Stomach (tissue), 4 donors: ENCODE measurements at regions not wholly inside any gene's neighbourhood (a gene's known extent, or its start where the extent isn't known, plus 50 kb on each side); places are given as distances from the start of the nearest gene placed in this dataset.

Source experiments
- CTCF ChIP-seq, 7 experiments: fragments of 450-650 bp in 4 of 7; fragments of 200-600 bp in 3 of 7; sonication (generic) in 3 of 7; IDR thresholded peaks; one replicate each; pipeline ENCODE4 v1.5.1; 2016 to 2019; ENCODE audit warnings: antibody characterized with exemption in 7 of 7, control low read depth in 2 of 7, mild to moderate bottlenecking in 1 of 7
- POLR2A ChIP-seq, 4 donors: fragments of 450-650 bp; IDR thresholded peaks; one replicate each; pipeline ENCODE4 v1.6.1; 2016; ENCODE audit warnings: antibody characterized with exemption in 4 of 4, control low read depth in 2 of 4, mild to moderate bottlenecking in 1 of 4, moderate library complexity in 1 of 4
- POLR2AphosphoS5 ChIP-seq, 3 donors: sonication (generic); formaldehyde crosslinking; IDR thresholded peaks; one replicate each; pipeline ENCODE4 v1.6.1; 2016; ENCODE audit warnings: antibody characterized with exemption in 3 of 3

GRCh38 chr2:84236288-84236687, 222.8 kb downstream of the SUCLG1 start:
- TF ChIP-seq POLR2A (IDR thresholded peaks at IDR 0.05) = no peak
- no peak for TF ChIP-seq CTCF (IDR thresholded peaks at IDR 0.05)
- no peak for TF ChIP-seq POLR2AphosphoS5 (IDR thresholded peaks at IDR 0.05)
